ENCODE measurements at regions not wholly inside any gene's neighbourhood (a gene's known extent, or its start where the extent isn't known, plus 50 kb on each side); places are given as distances from the start of the nearest gene placed in this dataset.
A peak's percentile ranks its signal among the peaks of the same experiment; 100 is the strongest.
"Not testable (repeated sequence)": the region's sequence is repeated elsewhere in the genome, so short reads cannot be mapped to it uniquely, and the experiment has no call there.

GRCh38 chr4:77510367-77510766 lies 95.3 kb upstream of the CXCL13 start:
- no peak for DNase-seq (ENCODE audit: low spot score)

GRCh38 chr4:77525538-77525937 lies 80.1 kb upstream of the CXCL13 start:
- DNase-seq (ENCODE audit: low spot score) = no peak

- DNase-seq (ENCODE audit: low spot score) = not testable (repeated sequence)
Observed at GRCh38 chr4:77527900-77528299, 77.7 kb upstream of the CXCL13 start.

- DNase-seq (ENCODE audit: low spot score) = peak; percentile 16
Observed at GRCh38 chr4:77538144-77538543, 67.5 kb upstream of the CXCL13 start.

GRCh38 chr4:77538574-77539157 lies 67.0 kb upstream of the CXCL13 start:
- DNase-seq (ENCODE audit: low spot score) = no peak
